Motor neuron (in vitro differentiated cells): ENCODE measurements at regions not wholly inside any gene's neighbourhood (a gene's known extent, or its start where the extent isn't known, plus 50 kb on each side); places are given as distances from the start of the nearest gene placed in this dataset.

Source experiments
- ATAC-seq, 8 experiments: fragments of 200-7000 bp; cut with Tn5 transposase; replicated peaks in 6 of 8; 2 replicates each; pipeline ENCODE4 v1.8.0; 2021; ENCODE audit warnings: mild to moderate bottlenecking in 8 of 8, moderate library complexity in 8 of 8
- H3K27ac ChIP-seq, 2 donors: fragments of 250-450 bp; sonication (Bioruptor Pico); 2 replicates each; pipeline ENCODE4 v1.9.0; 2021; ENCODE audit warnings: antibody characterized with exemption in 2 of 2, mild to moderate bottlenecking in 2 of 2, moderate library complexity in 1 of 2
- H3K4me1 ChIP-seq, 2 donors: fragments of 250-450 bp; sonication (Bioruptor Pico); replicated peaks in 1 of 2; 2 replicates each; pipeline ENCODE4 v1.6.1; 2021; ENCODE audit warnings: antibody characterized with exemption in 2 of 2, mild to moderate bottlenecking in 2 of 2, moderate library complexity in 1 of 2
- H3K4me3 ChIP-seq, 5 donors: fragments of 250-450 bp; sonication (Bioruptor Pico); 2 replicates each; pipeline ENCODE4 v1.9.0; 2021; ENCODE audit warnings: antibody characterized with exemption in 5 of 5, mild to moderate bottlenecking in 5 of 5, moderate library complexity in 4 of 5
- WGBS, 10 experiments: fragments of 450-650 bp; shearing (Covaris generic); methylation state at CpG; one replicate each; pipeline ENCODE4 v1.0.0; 2022; 5-methylcytosine and 5-hydroxymethylcytosine counted together
- in situ Hi-C, 9 experiments: fragments of 400-800 bp; cut with MboI; loops; one replicate each; pipeline ENCODE4 v1.15.0; 2021; ENCODE audit warnings: low sequenced_read_pairs in 9 of 9, low pct_unique_long_range_greater_than_20kb in 2 of 9; ENCODE audit not compliant: unreplicated experiment in 9 of 9

- ATAC-seq = no peak
- H3K4me3 ChIP-seq = no peak overlapping the region
- no peak overlapping the region for H3K27ac ChIP-seq
- in situ Hi-C loops = no loop called here
- H3K4me1 ChIP-seq = no peaks in the 10 kb centered on the region
Measured at GRCh38 chr4:36704289-36704688, 422.9 kb downstream of the DTHD1 start.

DNA sequence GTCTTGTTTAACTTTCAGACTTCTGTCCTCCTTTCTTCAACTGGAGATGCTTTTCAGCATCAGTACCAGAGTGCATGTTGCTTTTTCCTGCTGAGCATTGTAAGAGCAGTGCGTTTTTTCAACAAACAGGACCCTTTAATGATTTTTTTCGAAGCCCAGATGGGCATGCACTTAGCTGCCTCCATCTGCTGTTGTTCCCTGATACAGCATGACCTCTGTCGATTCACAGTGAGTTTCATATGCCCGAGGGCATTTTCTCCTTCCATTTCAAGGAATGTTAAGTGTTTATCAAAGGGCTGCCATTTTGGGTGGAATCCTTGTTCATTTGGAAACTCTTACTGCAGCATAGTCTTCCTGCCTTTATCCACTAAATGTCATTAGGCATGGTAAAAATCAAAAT lies 428.6 kb downstream of the DTHD1 start:
- Histone ChIP-seq H3K4me1 (no peaks in the 10 kb centered on the region), H3K4me3 (no peak overlapping the region), H3K27ac (no peak overlapping the region)
- in situ Hi-C loops = no loop called here
- ATAC-seq = no peak
- 0 to 100% (median 50%) methylated on average over 2 to 4 of the region's 4 CpGs; no CpG with 5 or more reads in 2 of the 10 experiments for WGBS, 10 experiments

GRCh38 chr4:36712013-36712412 lies 430.6 kb downstream of the DTHD1 start:
- in situ Hi-C loops = no loop called here
- H3K4me1 ChIP-seq = no peaks in the 10 kb centered on the region
- no peak overlapping the region for H3K4me3 ChIP-seq
- peak in 2 of 8 experiments; percentile 41 to 61 for ATAC-seq
- H3K27ac ChIP-seq = no peak overlapping the region

GRCh38 chr4:36716874-36717273 lies 435.5 kb downstream of the DTHD1 start:
- in situ Hi-C loops = no loop called here
- 14 to 100% (median 81%) methylated on average over 1 to 4 of the region's 4 CpGs; no CpG with 5 or more reads in 4 of the 10 experiments for WGBS, 10 experiments
- ATAC-seq = peak in 3 of 8 experiments; percentile 21 to 82 (median 33)
- Histone ChIP-seq H3K27ac (no peak overlapping the region), H3K4me1 (no peaks in the 10 kb centered on the region), H3K4me3 (no peak overlapping the region)

DNA sequence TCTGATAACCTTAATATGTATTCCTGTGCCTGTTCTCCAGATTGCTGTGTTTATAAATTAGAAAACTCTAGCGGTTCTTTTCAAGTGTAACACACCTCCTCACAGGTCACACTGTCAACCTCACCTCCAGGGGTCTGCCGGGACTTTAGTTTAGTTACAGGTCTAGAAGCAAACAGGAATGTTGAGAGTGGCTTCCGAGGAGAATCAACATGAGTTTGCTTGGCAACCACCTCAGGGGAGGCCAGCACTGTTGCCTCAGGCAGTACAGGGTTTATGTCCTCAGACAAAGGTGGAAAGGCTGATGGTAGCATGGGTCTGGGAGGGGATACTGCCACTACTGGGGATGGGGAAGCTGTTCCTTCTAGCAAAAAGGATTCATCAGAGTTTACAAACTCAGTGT lies 438.0 kb downstream of the DTHD1 start:
- Histone ChIP-seq H3K4me1 (no peaks in the 10 kb centered on the region), H3K27ac (no peak overlapping the region), H3K4me3 (no peak overlapping the region)
- ATAC-seq = no peak
- 38 to 83% (median 67%) methylated on average over 1 to 3 of the region's 3 CpGs; no CpG with 5 or more reads in 5 of the 10 experiments for WGBS, 10 experiments
- in situ Hi-C loops = no loop called here

GRCh38 chr4:36722986-36723385 lies 441.6 kb downstream of the DTHD1 start:
- Histone ChIP-seq H3K4me1 (peaks cover 0 to 3% of the 10 kb centered on the region in 2 donors), H3K4me3 (no peak overlapping the region), H3K27ac (no peak overlapping the region)
- in situ Hi-C loops = no loop called here
- WGBS, 10 experiments = 0 to 82% (median 57%) methylated on average over 1 of the region's 1 CpG; no CpG with 5 or more reads in 4 of the 10 experiments
- no peak for ATAC-seq

DNA sequence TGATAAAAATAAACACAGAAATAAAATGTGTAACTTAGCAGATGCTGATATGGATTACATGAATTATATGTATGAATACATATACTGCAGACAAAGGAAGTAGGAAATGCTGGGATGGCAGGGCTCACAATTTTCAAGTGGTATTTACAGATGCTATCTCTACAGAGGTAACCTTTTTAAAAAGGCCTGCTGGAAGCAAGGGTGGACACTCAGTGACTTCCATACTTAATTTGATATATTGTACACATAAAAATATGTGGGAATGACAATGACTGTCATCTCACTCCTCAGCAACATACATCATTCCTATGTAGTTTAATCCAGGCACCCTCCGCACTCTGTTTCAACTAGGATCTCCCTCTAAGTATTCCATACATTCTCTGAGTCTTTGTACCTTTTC lies 452.9 kb downstream of the DTHD1 start:
- WGBS, 10 experiments = 20 to 100% (median 88%) methylated on average over 1 of the region's 1 CpG; no CpG with 5 or more reads in 1 of the 10 experiments
- Histone ChIP-seq H3K4me1 (peaks cover 3 to 24% of the 10 kb centered on the region in 2 donors), H3K4me3 (no peak overlapping the region), H3K27ac (no peak overlapping the region)
- peak in 3 of 8 experiments; percentile 48 to 73 (median 52) for ATAC-seq
- in situ Hi-C loops = no loop called here

DNA sequence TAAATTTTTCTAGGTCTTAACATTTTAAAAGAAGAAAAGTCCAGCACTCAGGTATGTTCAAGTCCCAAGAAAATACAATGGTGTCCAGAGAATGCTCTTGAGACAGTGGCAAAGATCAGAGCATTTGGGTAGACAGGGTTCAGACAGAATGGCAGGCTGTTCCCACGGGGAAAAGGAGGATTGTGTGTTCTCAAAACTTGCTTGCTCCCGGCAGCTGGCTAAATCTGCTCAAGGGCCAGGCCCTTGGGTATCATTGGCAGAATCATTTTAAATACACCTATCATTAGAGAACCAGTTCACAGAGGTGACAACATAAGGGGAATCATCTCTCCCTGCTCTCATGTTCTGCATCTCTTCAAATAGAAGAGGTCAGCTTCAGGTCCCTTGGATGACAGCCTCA lies 456.3 kb downstream of the DTHD1 start:
- in situ Hi-C loops = no loop called here
- H3K27ac ChIP-seq = no peak overlapping the region
- WGBS, 10 experiments = 0 to 86% (median 40%) methylated on average over 1 to 2 of the region's 2 CpGs; no CpG with 5 or more reads in 3 of the 10 experiments

DNA sequence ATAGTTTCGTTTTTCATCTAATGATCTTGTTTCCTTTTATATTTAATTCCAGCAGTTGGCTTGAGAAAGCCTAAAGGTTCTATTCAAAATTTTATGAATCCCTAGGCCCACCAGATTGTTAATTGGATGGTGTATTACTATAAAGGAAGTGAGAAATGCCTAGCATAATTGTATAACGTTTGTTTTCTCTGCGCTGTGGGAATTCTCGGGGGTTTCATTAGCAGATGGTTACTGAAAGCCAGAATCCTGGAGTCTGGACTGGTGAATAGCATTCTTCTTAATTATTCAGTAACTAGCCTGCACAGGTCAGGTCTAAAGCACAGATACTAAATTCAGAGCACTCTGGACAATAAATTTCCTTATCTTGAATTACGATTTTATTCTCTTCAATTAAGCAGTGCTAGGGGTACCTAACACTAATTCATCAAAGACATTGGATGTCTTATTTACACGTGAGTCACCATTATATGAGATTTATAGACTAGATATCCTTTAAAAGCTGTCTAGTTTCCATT lies 459.4 kb downstream of the DTHD1 start:
- in situ Hi-C loops = no loop called here
- Histone ChIP-seq H3K27ac (no peak overlapping the region), H3K4me3 (no peak overlapping the region), H3K4me1 (peaks cover 3 to 39% of the 10 kb centered on the region in 2 donors)
- ATAC-seq = peak in 5 of 8 experiments; percentile 84 to 93 (median 87)
- 0 to 51% (median 24%) methylated on average over 1 to 6 of the region's 6 CpGs for WGBS, 10 experiments

More for the DNA sequence above, 456.3 kb downstream of the DTHD1 start:
- ATAC-seq = no peak
- Histone ChIP-seq H3K4me1 (peaks cover 3 to 45% of the 10 kb centered on the region in 2 donors), H3K4me3 (no peak overlapping the region)

- WGBS, 10 experiments = 11 to 100% (median 85%) methylated on average over 1 to 7 of the region's 16 CpGs; no CpG with 5 or more reads in 1 of the 10 experiments
- Histone ChIP-seq H3K27ac (no peak overlapping the region), H3K4me3 (no peak overlapping the region), H3K4me1 (no peaks in the 10 kb centered on the region)
- in situ Hi-C loops = no loop called here
- no peak for ATAC-seq
Measured at GRCh38 chr4:36747277-36748129, 466.1 kb downstream of the DTHD1 start.

DNA sequence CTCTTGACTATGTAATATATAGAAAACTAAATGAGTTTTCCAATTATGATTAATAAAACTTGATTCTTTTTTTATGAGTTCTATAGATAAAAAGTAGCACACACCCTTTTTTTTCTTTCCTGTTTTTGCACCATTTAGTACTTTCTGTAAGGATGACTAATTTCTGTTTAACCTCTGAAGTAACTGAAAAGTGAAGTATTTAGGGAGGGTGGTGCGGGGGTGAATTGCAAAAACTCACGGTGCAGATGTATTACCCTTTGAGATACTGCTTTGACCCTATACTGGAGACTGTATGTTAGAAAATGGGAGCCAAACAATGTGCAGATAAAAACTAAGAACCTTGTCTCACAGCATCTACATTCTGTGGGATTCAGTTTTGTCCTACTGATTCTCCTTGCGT lies 471.6 kb downstream of the DTHD1 start:
- Histone ChIP-seq H3K4me1 (peaks cover 0 to 14% of the 10 kb centered on the region in 2 donors), H3K27ac (no peak overlapping the region), H3K4me3 (no peak overlapping the region)
- 0 to 100% (median 84%) methylated on average over 1 to 3 of the region's 3 CpGs; no CpG with 5 or more reads in 2 of the 10 experiments for WGBS, 10 experiments
- ATAC-seq = no peak
- in situ Hi-C loops = no loop called here

- in situ Hi-C loops = no loop called here
- peak in 6 of 8 experiments; percentile 29 to 85 (median 66) for ATAC-seq
- H3K4me3 ChIP-seq = no peak overlapping the region
- H3K4me1 ChIP-seq = peaks cover 3 to 18% of the 10 kb centered on the region in 2 donors
- 0 to 63% (median 22%) methylated on average over 1 to 3 of the region's 3 CpGs; no CpG with 5 or more reads in 1 of the 10 experiments for WGBS, 10 experiments
- no peak overlapping the region for H3K27ac ChIP-seq
Measured at GRCh38 chr4:36757580-36758311, 476.3 kb downstream of the DTHD1 start.
